ENCODE measurements at regions not wholly inside any gene's neighbourhood (a gene's known extent, or its start where the extent isn't known, plus 50 kb on each side); places are given as distances from the start of the nearest gene placed in this dataset.

- Histone ChIP-seq H3K36me3 (ENCODE audit: control insufficient read depth, insufficient read depth, low read length) (no peaks in the 10 kb centered on the region), H3K27me3 (replicated peaks; ENCODE audit: control insufficient read depth, insufficient read depth, low read length, poor library complexity, severe bottlenecking) (no peaks in the 10 kb centered on the region), H3K9me3 (ENCODE audit: control insufficient read depth, low read length) (no peaks in the 10 kb centered on the region), H3K4me1 (ENCODE audit: control insufficient read depth, insufficient read depth, low read length, poor library complexity, severe bottlenecking) (no peaks in the 10 kb centered on the region), H3K27ac (ENCODE audit: insufficient read depth, low read length, poor library complexity, severe bottlenecking) (no peak overlapping the region), H3K4me3 (ENCODE audit: insufficient read depth, low read depth, low read length, poor library complexity, severe bottlenecking) (no peak overlapping the region)
- DNase-seq, result no peak
Measured at GRCh38 chr6:19035461-19036195, 648.5 kb downstream of the RNF144B start.

DNA sequence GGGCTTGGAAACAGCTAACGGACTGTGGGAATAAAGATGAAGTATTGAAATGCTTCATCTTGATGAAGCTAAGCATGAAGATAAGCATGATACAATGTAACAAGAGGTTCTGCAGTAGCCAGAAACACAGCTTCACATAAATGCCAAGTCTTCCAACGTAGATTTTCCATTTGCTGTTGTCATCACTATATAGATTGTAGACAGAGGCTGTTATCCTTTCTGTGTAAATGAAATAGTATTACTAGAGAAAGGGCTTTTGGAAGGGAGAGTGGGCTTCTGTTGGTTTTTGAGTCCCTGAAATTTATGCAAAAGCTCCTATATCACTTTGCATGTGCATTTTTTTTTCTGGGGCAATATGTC, 649.0 kb downstream of the RNF144B start:
- no peaks in the 10 kb centered on the region for H3K4me1 ChIP-seq (ENCODE audit: control insufficient read depth, insufficient read depth, low read length, poor library complexity, severe bottlenecking)
- H3K4me3 ChIP-seq (ENCODE audit: insufficient read depth, low read depth, low read length, poor library complexity, severe bottlenecking), result no peak overlapping the region
- no peaks in the 10 kb centered on the region for H3K27me3 ChIP-seq (replicated peaks; ENCODE audit: control insufficient read depth, insufficient read depth, low read length, poor library complexity, severe bottlenecking)
- no peak overlapping the region for H3K27ac ChIP-seq (ENCODE audit: insufficient read depth, low read length, poor library complexity, severe bottlenecking)
- H3K9me3 ChIP-seq (ENCODE audit: control insufficient read depth, low read length), result no peaks in the 10 kb centered on the region
- DNase-seq, result no peak
- no peaks in the 10 kb centered on the region for H3K36me3 ChIP-seq (ENCODE audit: control insufficient read depth, insufficient read depth, low read length)

DNA sequence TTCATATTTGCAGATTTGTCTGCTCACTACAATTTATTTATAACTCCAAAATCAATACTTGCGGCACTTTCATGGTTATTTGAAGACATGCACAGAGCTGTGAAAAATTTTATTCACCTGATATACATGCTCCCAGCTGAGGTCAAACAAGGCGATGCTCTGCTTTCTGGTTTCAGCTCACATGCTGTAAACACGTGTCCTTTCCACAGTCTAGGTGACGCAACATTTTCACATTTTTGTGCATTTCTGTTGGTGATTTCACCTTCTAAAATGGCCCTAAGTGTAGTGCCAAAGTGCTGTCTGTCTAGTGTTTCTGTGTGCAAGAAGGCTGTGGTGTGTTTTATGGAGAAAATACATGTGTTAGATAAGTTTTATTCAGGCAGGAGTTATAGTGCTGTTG, 650.5 kb downstream of the RNF144B start:
- no peak overlapping the region for H3K27ac ChIP-seq (ENCODE audit: insufficient read depth, low read length, poor library complexity, severe bottlenecking)
- H3K27me3 ChIP-seq (replicated peaks; ENCODE audit: control insufficient read depth, insufficient read depth, low read length, poor library complexity, severe bottlenecking), result no peaks in the 10 kb centered on the region
- no peaks in the 10 kb centered on the region for H3K4me1 ChIP-seq (ENCODE audit: control insufficient read depth, insufficient read depth, low read length, poor library complexity, severe bottlenecking)
- no peaks in the 10 kb centered on the region for H3K36me3 ChIP-seq (ENCODE audit: control insufficient read depth, insufficient read depth, low read length)
- no peaks in the 10 kb centered on the region for H3K9me3 ChIP-seq (ENCODE audit: control insufficient read depth, low read length)
- DNase-seq, result no peak
- H3K4me3 ChIP-seq (ENCODE audit: insufficient read depth, low read depth, low read length, poor library complexity, severe bottlenecking), result no peak overlapping the region

DNA sequence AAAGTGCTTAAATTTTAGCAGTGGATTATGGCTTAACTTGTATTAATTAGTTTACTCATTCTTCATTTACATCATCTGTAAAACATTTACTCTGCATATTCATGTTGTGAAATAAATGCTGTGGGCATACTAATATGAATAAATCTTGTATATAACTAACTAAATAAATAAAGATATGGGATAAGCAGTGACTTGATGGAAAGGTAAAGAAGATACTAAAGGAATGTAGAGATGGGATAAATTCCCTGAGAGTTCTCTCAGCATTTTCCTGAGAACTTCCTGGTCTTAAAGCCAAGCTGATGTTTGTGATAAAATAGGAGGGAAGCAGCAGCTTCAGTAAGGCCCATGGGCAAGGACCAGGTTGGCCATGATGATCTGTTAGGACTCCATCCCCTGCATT, 652.1 kb downstream of the RNF144B start:
- Histone ChIP-seq H3K4me3 (ENCODE audit: insufficient read depth, low read depth, low read length, poor library complexity, severe bottlenecking) (no peak overlapping the region), H3K9me3 (ENCODE audit: control insufficient read depth, low read length) (no peaks in the 10 kb centered on the region), H3K4me1 (ENCODE audit: control insufficient read depth, insufficient read depth, low read length, poor library complexity, severe bottlenecking) (no peaks in the 10 kb centered on the region), H3K27me3 (replicated peaks; ENCODE audit: control insufficient read depth, insufficient read depth, low read length, poor library complexity, severe bottlenecking) (no peaks in the 10 kb centered on the region), H3K36me3 (ENCODE audit: control insufficient read depth, insufficient read depth, low read length) (no peaks in the 10 kb centered on the region), H3K27ac (ENCODE audit: insufficient read depth, low read length, poor library complexity, severe bottlenecking) (no peak overlapping the region)
- DNase-seq, result no peak

GRCh38 chr6:19041906-19042305, 654.8 kb downstream of the RNF144B start:
- H3K27ac ChIP-seq (ENCODE audit: insufficient read depth, low read length, poor library complexity, severe bottlenecking), result no peak overlapping the region

DNA sequence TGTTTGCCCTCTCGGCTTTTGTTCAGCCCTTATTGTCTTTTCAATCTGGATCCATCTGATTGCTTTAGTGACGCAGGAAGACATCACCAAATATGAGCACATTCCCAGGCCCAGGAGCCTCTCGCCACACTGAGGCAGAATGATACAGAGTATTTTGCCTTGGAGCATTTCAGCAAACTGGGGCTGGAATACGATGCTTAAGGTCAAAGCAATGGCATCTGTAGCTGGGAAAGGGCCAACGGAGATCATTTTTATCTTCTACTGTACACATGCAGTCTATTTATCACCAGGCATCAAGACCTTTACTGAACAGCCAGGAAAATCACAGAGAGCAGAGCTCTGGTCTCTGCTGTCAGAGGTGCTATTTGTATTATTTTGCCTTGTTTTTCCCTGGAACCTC, 655.3 kb downstream of the RNF144B start:
- Histone ChIP-seq H3K9me3 (ENCODE audit: control insufficient read depth, low read length) (no peaks in the 10 kb centered on the region), H3K4me1 (ENCODE audit: control insufficient read depth, insufficient read depth, low read length, poor library complexity, severe bottlenecking) (no peaks in the 10 kb centered on the region), H3K27me3 (replicated peaks; ENCODE audit: control insufficient read depth, insufficient read depth, low read length, poor library complexity, severe bottlenecking) (no peaks in the 10 kb centered on the region), H3K4me3 (ENCODE audit: insufficient read depth, low read depth, low read length, poor library complexity, severe bottlenecking) (no peak overlapping the region), H3K27ac (ENCODE audit: insufficient read depth, low read length, poor library complexity, severe bottlenecking) (no peak overlapping the region), H3K36me3 (ENCODE audit: control insufficient read depth, insufficient read depth, low read length) (no peaks in the 10 kb centered on the region)
- DNase-seq, result no peak

More at GRCh38 chr6:19041906-19042305, 654.8 kb downstream of the RNF144B start:
- DNase-seq, result no peak
- Histone ChIP-seq H3K9me3 (ENCODE audit: control insufficient read depth, low read length) (no peaks in the 10 kb centered on the region), H3K36me3 (ENCODE audit: control insufficient read depth, insufficient read depth, low read length) (no peaks in the 10 kb centered on the region), H3K4me3 (ENCODE audit: insufficient read depth, low read depth, low read length, poor library complexity, severe bottlenecking) (no peak overlapping the region), H3K4me1 (ENCODE audit: control insufficient read depth, insufficient read depth, low read length, poor library complexity, severe bottlenecking) (no peaks in the 10 kb centered on the region), H3K27me3 (replicated peaks; ENCODE audit: control insufficient read depth, insufficient read depth, low read length, poor library complexity, severe bottlenecking) (no peaks in the 10 kb centered on the region)

GRCh38 chr6:19050765-19051164, 663.6 kb downstream of the RNF144B start:
- no peak for DNase-seq
- H3K27me3 ChIP-seq (replicated peaks; ENCODE audit: control insufficient read depth, insufficient read depth, low read length, poor library complexity, severe bottlenecking), result no peaks in the 10 kb centered on the region
- no peak overlapping the region for H3K4me3 ChIP-seq (ENCODE audit: insufficient read depth, low read depth, low read length, poor library complexity, severe bottlenecking)
- no peaks in the 10 kb centered on the region for H3K9me3 ChIP-seq (ENCODE audit: control insufficient read depth, low read length)
- no peaks in the 10 kb centered on the region for H3K4me1 ChIP-seq (ENCODE audit: control insufficient read depth, insufficient read depth, low read length, poor library complexity, severe bottlenecking)
- H3K36me3 ChIP-seq (ENCODE audit: control insufficient read depth, insufficient read depth, low read length), result no peaks in the 10 kb centered on the region
- H3K27ac ChIP-seq (ENCODE audit: insufficient read depth, low read length, poor library complexity, severe bottlenecking), result no peak overlapping the region

- H3K9me3 ChIP-seq (ENCODE audit: control insufficient read depth, low read length), result no peaks in the 10 kb centered on the region
- H3K27ac ChIP-seq (ENCODE audit: insufficient read depth, low read length, poor library complexity, severe bottlenecking), result no peak overlapping the region
- H3K4me1 ChIP-seq (ENCODE audit: control insufficient read depth, insufficient read depth, low read length, poor library complexity, severe bottlenecking), result no peaks in the 10 kb centered on the region
- no peak for DNase-seq
- no peak overlapping the region for H3K4me3 ChIP-seq (ENCODE audit: insufficient read depth, low read depth, low read length, poor library complexity, severe bottlenecking)
- H3K27me3 ChIP-seq (replicated peaks; ENCODE audit: control insufficient read depth, insufficient read depth, low read length, poor library complexity, severe bottlenecking), result no peaks in the 10 kb centered on the region
- H3K36me3 ChIP-seq (ENCODE audit: control insufficient read depth, insufficient read depth, low read length), result no peaks in the 10 kb centered on the region
Measured at GRCh38 chr6:19052219-19052618, 665.1 kb downstream of the RNF144B start.

- Histone ChIP-seq H3K4me1 (ENCODE audit: control insufficient read depth, insufficient read depth, low read length, poor library complexity, severe bottlenecking) (no peaks in the 10 kb centered on the region), H3K36me3 (ENCODE audit: control insufficient read depth, insufficient read depth, low read length) (no peaks in the 10 kb centered on the region), H3K27ac (ENCODE audit: insufficient read depth, low read length, poor library complexity, severe bottlenecking) (no peak overlapping the region), H3K27me3 (replicated peaks; ENCODE audit: control insufficient read depth, insufficient read depth, low read length, poor library complexity, severe bottlenecking) (no peaks in the 10 kb centered on the region), H3K9me3 (ENCODE audit: control insufficient read depth, low read length) (no peaks in the 10 kb centered on the region), H3K4me3 (ENCODE audit: insufficient read depth, low read depth, low read length, poor library complexity, severe bottlenecking) (no peak overlapping the region)
- DNase-seq, result no peak
Measured at GRCh38 chr6:19059102-19059501, 672.0 kb downstream of the RNF144B start.

DNA sequence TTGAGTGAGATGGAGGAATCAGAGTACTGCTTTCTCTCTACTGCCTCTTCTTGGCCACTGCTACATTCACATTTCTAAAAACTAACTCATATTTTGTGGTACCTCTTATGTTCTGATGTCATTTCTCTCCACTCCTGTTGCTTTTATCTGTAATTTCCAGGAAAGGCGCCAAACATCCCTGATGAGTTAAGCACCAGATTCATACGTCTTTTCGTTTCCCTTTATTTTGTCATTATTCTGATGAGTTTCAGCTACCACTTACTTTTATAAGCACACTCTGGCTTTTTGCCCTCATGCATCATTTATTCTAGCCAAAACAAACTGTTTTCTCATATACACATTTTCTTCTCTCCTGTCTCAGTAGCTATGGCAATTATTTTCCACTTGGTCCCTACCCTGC, 680.0 kb downstream of the RNF144B start:
- no peaks in the 10 kb centered on the region for H3K36me3 ChIP-seq (ENCODE audit: control insufficient read depth, insufficient read depth, low read length)
- H3K27ac ChIP-seq (ENCODE audit: insufficient read depth, low read length, poor library complexity, severe bottlenecking), result no peak overlapping the region
- no peak overlapping the region for H3K4me3 ChIP-seq (ENCODE audit: insufficient read depth, low read depth, low read length, poor library complexity, severe bottlenecking)
- H3K9me3 ChIP-seq (ENCODE audit: control insufficient read depth, low read length), result no peaks in the 10 kb centered on the region
- H3K27me3 ChIP-seq (replicated peaks; ENCODE audit: control insufficient read depth, insufficient read depth, low read length, poor library complexity, severe bottlenecking), result no peaks in the 10 kb centered on the region
- no peak for DNase-seq
- no peaks in the 10 kb centered on the region for H3K4me1 ChIP-seq (ENCODE audit: control insufficient read depth, insufficient read depth, low read length, poor library complexity, severe bottlenecking)
